G401 (cell line): ENCODE measurements at regions not wholly inside any gene's neighbourhood (a gene's known extent, or its start where the extent isn't known, plus 50 kb on each side); places are given as distances from the start of the nearest gene placed in this dataset.

ENCODE experiments used
- DNase-seq: peaks from one replicate; pipeline ENCODE4 v3.0.0-alpha.2; 2015; ENCODE audit warnings: low spot score
- in situ Hi-C: cut with HindIII; loops from 2 replicates; pipeline ENCODE4 v1.10.0; 2016; ENCODE audit warnings: low sequenced_read_pairs, mixed read lengths

- in situ Hi-C loops = no loop called here
Observed at GRCh38 chr18:53784253-53784652, 440.2 kb downstream of the MBD2 start.

DNA sequence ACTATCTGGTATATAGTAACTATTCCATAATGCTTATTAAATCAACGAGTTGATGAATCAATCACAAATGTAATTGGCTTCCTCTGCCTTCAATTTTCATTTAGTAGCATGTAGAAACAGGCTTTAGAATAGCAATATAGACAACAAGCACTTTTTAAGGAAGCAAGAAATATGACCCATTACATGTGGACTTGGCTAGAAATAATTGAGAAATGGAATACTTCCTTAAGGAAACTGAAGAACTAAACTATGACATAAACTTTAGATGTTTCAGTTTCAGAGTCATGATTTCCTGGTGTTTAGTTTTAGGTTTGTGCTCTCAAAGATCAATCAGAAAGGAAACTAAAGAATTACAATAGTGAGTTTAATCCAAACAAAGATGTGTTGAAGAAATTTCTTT is 443.8 kb downstream of the MBD2 start:
- in situ Hi-C loops = no loop called here
- no peak for DNase-seq

More at GRCh38 chr18:53784253-53784652, 440.2 kb downstream of the MBD2 start:
- DNase-seq = no peak

- in situ Hi-C loops = no loop called here
- DNase-seq = no peak
Observed at GRCh38 chr18:53772293-53772692, 452.2 kb downstream of the MBD2 start.

GRCh38 chr18:53771664-53772063 is 452.8 kb downstream of the MBD2 start:
- in situ Hi-C loops = no loop called here
- DNase-seq = no peak

- in situ Hi-C loops = no loop called here
- DNase-seq = no peak
Observed at GRCh38 chr18:53765211-53765610, 459.3 kb downstream of the MBD2 start.

DNA sequence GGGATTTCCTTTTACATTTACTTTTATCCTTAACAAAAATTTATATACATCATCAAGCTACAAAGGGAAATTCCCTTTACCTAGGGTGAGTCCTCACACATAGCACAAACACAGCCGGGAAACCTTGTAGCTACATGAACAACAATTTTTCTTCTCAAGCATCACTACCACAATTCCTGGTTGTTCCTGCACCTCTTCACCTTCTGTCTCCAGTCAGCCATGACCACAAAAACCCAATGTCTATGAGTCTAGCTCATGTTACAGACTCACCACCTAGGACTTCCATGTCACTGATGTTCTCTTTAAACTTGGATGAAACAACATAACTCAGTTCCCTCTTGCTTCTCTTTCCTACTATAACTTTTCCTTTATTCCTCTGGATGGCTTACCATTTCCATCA is 460.4 kb downstream of the MBD2 start:
- in situ Hi-C loops = no loop called here

DNA sequence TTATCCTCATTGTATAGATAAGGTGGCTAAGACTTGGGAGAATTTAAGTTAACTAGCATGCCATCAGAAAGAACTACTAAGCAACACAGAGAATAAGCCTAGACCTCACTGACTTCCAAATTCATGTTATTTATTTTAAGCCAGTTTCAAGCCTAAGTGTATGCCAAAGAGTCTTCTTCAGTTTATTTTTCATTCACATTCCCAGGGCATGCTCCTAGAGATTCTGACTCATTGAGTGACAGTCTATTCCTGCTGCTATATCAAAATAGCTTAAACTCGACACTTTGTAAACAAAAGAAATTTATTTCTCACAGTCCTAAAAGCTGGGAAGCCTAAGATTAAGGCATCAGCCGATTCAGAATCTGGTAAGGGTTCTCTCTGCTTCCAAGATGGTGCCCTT is 467.1 kb downstream of the MBD2 start:
- no peak for DNase-seq
- in situ Hi-C loops = no loop called here

More for the DNA sequence above, 460.4 kb downstream of the MBD2 start:
- DNase-seq = no peak

GRCh38 chr18:53756610-53756972 is 467.9 kb downstream of the MBD2 start:
- in situ Hi-C loops = no loop called here
- no peak for DNase-seq

DNA sequence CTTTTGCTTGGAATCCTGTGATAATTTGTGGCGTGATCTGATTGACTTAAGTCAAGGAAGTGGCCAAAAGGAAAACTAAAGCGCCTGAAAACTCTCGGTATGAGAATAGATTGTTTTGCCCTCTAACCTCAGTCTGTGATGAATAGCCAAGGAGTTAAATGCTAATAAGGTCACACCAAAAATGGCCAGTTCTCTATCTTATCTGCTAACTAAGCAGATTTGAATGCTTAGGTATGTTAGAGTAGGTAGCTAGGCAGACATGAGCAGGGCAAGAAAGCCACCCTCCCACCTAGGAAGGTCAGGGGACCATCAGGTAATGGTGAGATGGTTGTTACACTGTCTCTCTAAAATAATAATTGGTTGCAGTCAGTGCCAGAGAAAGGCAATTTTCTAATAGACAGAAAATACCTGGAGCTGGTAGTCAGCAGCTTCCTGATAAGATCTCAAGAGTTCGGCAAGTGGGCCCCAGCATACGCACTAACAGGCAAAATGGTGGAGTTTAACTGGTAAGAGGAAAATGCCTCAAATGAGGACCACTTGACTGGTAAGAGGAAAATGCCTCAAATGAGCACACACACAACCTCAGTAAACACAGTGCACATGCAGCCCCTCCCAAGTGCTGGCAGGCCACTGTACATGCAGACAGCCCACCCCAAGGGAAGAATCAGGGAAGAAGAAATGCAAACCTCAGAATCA is 468.4 kb downstream of the MBD2 start:
- in situ Hi-C loops = no loop called here
- no peak for DNase-seq

- in situ Hi-C loops = no loop called here
- no peak for DNase-seq
Observed at GRCh38 chr18:53754154-53754553, 470.3 kb downstream of the MBD2 start.

DNA sequence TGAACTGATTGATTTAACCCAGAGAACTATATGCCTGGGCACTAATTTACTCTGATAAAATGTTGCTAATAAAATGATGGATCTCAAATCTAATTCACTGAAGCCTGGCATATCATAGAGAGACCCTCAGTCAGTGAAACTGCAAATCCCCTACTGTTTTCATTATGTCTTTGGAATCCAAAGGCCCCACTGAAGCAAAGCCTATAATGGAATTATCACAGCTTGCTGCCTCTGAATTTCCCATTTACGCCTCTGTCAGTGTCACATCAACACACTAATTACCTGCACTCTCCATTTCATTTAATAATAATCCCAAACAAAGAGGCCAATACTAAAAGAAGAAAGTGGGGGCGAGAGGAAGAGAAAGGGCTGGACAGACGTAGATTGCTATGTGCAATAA is 470.9 kb downstream of the MBD2 start:
- DNase-seq = no peak
- in situ Hi-C loops = no loop called here

GRCh38 chr18:53752781-53753367 is 471.6 kb downstream of the MBD2 start:
- in situ Hi-C loops = no loop called here
- no peak for DNase-seq

GRCh38 chr18:53749766-53750165 is 474.7 kb downstream of the MBD2 start:
- in situ Hi-C loops = no loop called here
- DNase-seq = no peak

- in situ Hi-C loops = no loop called here
- no peak for DNase-seq
Observed at GRCh38 chr18:53747663-53748160, 476.8 kb downstream of the MBD2 start.

DNA sequence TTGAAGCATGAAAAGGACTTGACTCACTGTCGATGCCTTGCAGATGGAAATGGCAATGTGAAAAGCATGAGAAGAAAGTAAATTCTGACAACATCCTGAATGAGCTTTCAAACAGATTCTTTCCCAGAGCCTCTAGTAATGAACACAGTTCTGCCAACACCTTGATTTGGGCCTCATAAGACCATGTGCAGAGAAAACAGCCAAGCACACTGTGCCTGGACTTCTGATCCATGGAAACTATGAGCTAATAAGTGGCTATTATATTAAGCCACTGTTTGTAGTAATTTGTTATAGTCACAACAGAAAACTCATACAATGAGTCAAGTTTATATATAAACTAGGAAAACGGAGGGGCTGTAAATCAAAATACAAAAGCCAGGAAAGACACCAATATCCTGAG is 477.3 kb downstream of the MBD2 start:
- no peak for DNase-seq
- in situ Hi-C loops = no loop called here

DNA sequence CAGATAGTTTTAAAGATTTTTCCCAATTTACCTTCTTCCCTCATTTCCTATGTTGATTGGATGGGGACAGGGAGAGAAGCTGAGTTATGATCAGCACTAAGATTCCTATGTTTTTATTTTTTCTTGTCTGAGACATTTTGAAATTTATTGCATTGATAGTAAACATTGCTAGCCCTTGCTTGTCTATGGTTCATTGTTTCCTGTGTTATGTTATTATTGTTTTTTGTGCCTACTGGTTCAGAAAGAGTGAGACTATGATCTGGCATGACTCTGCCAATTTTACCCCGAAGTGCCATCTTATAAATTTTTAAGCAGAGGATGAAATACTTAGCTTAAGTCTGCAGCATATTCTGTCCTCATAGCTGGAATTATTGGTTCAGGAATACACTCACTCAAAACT is 478.5 kb downstream of the MBD2 start:
- no peak for DNase-seq
- in situ Hi-C loops = no loop called here

DNA sequence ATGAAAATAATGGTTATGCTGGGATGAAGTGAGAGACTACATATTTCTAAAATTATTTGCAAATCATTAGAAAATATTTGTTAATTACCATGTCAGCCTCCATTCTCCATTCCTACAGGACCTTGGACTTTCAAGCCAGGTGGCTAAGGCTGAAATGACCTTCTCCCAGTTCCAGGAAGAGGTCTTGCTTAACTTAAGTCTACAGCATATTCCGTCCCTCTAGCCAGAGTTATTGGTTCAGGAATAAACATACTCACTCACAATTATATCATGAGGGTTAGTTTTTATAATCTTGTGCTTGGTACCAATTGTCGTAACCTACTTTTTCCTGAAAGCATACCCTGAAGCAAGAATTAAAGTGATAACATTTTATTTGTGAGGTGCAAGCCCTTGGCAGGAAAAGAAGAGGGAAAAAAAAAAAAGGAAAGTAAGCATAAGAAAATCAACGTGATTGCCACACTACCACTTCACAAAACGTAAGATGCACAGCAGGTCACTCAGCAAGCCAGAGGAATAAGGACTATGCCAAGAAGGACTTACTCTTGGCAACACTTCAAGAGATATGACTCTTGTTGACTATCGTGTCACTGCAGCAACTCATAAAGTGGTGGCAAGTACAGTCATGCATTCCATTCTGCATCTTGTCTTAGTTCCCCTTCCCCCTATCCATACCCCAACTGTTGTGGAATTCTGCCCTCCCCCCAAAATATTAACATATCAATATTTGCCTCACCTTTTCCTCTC is 479.1 kb downstream of the MBD2 start:
- in situ Hi-C loops = no loop called here
- no peak for DNase-seq

- no peak for DNase-seq
- in situ Hi-C loops = no loop called here
Observed at GRCh38 chr18:53739700-53740099, 484.8 kb downstream of the MBD2 start.

GRCh38 chr18:53735526-53735925 is 488.9 kb downstream of the MBD2 start:
- in situ Hi-C loops = no loop called here

DNA sequence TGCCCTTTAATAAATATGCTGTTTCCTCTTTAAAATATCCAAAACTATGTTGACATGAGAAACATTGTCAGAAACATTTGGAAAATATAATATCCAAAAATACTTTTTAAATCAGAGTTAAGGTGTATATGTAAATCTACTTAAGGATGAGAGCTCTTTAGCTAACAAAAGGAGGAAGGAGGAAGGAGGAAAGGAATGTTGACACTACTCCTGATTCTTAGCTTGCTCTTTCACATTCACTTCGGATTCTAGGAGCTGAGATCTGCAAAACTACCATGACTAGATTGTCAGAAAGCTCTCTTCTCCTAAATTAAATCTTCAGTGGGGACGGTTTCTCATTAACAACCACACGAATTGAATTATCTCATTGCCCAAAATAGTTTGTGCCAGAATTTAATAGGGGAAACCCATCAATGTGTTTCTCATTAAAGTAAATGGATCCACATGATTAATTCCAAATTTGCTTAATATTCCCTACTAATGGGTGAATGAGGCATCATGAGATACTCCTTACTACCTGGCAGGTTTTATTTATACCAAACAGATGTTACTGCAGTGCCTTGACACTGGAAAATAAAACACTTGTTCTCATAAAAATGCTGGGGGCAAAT is 509.1 kb downstream of the MBD2 start:
- DNase-seq = no peak
- in situ Hi-C loops = no loop called here

More at GRCh38 chr18:53735526-53735925, 488.9 kb downstream of the MBD2 start:
- no peak for DNase-seq
